Chondrocyte (in vitro differentiated cells): ENCODE measurements at regions not wholly inside any gene's neighbourhood (a gene's known extent, or its start where the extent isn't known, plus 50 kb on each side); places are given as distances from the start of the nearest gene placed in this dataset.

ENCODE experiments used
- DNase-seq: peaks from one replicate; pipeline ENCODE4 v3.0.0; 2021; ENCODE audit warnings: mixed read lengths, low spot score
- H3K27ac Mint-ChIP-seq: one replicate; pipeline ENCODE4 v1.8.0; 2021; ENCODE audit warnings: mild to moderate bottlenecking, moderate library complexity, mixed read lengths; ENCODE audit not compliant: unreplicated experiment
- H3K27me3 Mint-ChIP-seq: 2 replicates; pipeline ENCODE4 v1.8.0; 2021; ENCODE audit warnings: low read depth, mixed read lengths
- H3K36me3 Mint-ChIP-seq: 2 replicates; pipeline ENCODE4 v1.8.0; 2021; ENCODE audit warnings: low read depth, mixed read lengths
- H3K4me1 Mint-ChIP-seq: 2 replicates; pipeline ENCODE4 v1.8.0; 2021; ENCODE audit warnings: low read depth, mild to moderate bottlenecking, mixed read lengths
- H3K4me3 Mint-ChIP-seq: one replicate; pipeline ENCODE4 v1.8.0; 2021; ENCODE audit warnings: mild to moderate bottlenecking, moderate library complexity, mixed read lengths; ENCODE audit not compliant: unreplicated experiment
- H3K9me3 Mint-ChIP-seq: 2 replicates; pipeline ENCODE4 v1.8.0; 2021; ENCODE audit warnings: low read depth, mixed read lengths
- CTCF ChIP-seq: fragments of 200-600 bp; sonication (generic); IDR thresholded peaks from 2 replicates; pipeline ENCODE4 v1.5.0; 2021; ENCODE audit warnings: antibody characterized with exemption, mild to moderate bottlenecking, moderate library complexity

GRCh38 chr12:67457136-67457535, 188.0 kb downstream of the CAND1 start:
- TF ChIP-seq CTCF, result no peak
- H3K27ac Mint-ChIP-seq, result no peak overlapping the region
- no peaks in the 10 kb centered on the region for H3K27me3 Mint-ChIP-seq
- H3K36me3 Mint-ChIP-seq, result peaks cover 4% of the 10 kb centered on the region
- no peak overlapping the region for H3K4me3 Mint-ChIP-seq
- DNase-seq, result no peak
- H3K4me1 Mint-ChIP-seq, result peaks cover 31% of the 10 kb centered on the region
- H3K9me3 Mint-ChIP-seq, result no peaks in the 10 kb centered on the region

GRCh38 chr12:67457778-67458665, 188.9 kb downstream of the CAND1 start:
- peaks cover 31% of the 10 kb centered on the region for H3K4me1 Mint-ChIP-seq
- peaks cover 1% of the 10 kb centered on the region for H3K36me3 Mint-ChIP-seq
- H3K9me3 Mint-ChIP-seq, result no peaks in the 10 kb centered on the region
- no peak overlapping the region for H3K27ac Mint-ChIP-seq
- no peak for DNase-seq
- TF ChIP-seq CTCF, result peak; percentile 53
- H3K4me3 Mint-ChIP-seq, result no peak overlapping the region
- no peaks in the 10 kb centered on the region for H3K27me3 Mint-ChIP-seq

GRCh38 chr12:67459173-67459572, 189.4 kb upstream of the DYRK2 start:
- no peaks in the 10 kb centered on the region for H3K27me3 Mint-ChIP-seq
- no peak for DNase-seq
- H3K36me3 Mint-ChIP-seq, result no peaks in the 10 kb centered on the region
- H3K27ac Mint-ChIP-seq, result no peak overlapping the region
- no peak for TF ChIP-seq CTCF
- no peaks in the 10 kb centered on the region for H3K9me3 Mint-ChIP-seq
- H3K4me1 Mint-ChIP-seq, result peaks cover 31% of the 10 kb centered on the region
- H3K4me3 Mint-ChIP-seq, result no peak overlapping the region

- DNase-seq, result no peak
- Mint-ChIP-seq H3K27ac (no peak overlapping the region), H3K27me3 (no peaks in the 10 kb centered on the region), H3K36me3 (no peaks in the 10 kb centered on the region), H3K4me3 (no peak overlapping the region), H3K9me3 (no peaks in the 10 kb centered on the region), H3K4me1 (peaks cover 31% of the 10 kb centered on the region)
- TF ChIP-seq CTCF, result no peak
Observed at GRCh38 chr12:67459578-67459977, 189.0 kb upstream of the DYRK2 start.

GRCh38 chr12:67460388-67460787, 188.2 kb upstream of the DYRK2 start:
- Mint-ChIP-seq H3K4me3 (no peak overlapping the region), H3K9me3 (no peaks in the 10 kb centered on the region), H3K27ac (no peak overlapping the region), H3K27me3 (no peaks in the 10 kb centered on the region), H3K4me1 (peaks cover 31% of the 10 kb centered on the region), H3K36me3 (no peaks in the 10 kb centered on the region)
- no peak for DNase-seq
- TF ChIP-seq CTCF, result no peak
